B cell (primary cell): ENCODE measurements at regions not wholly inside any gene's neighbourhood (a gene's known extent, or its start where the extent isn't known, plus 50 kb on each side); places are given as distances from the start of the nearest gene placed in this dataset.

Source experiments
- ATAC-seq: fragments of 200-7000 bp; cut with Tn5 transposase; one replicate; pipeline ENCODE4 v1.10.0; 2021; ENCODE audit warnings: low read depth, mild to moderate bottlenecking, moderate number of reproducible peaks, moderate library complexity
- CTCF ChIA-PET: fragments of 350-600 bp; sonication (Branson Sonifier 250); formaldehyde crosslinking; loops from one replicate; lab custom pipeline; 2021; ENCODE audit warnings: antibody characterized with exemption, inconsistent platforms; lab: Charles Lee
- POLR2A ChIA-PET: fragments of 350-600 bp; sonication (Branson Sonifier 250); formaldehyde crosslinking; loops from one replicate; lab custom pipeline; 2021; ENCODE audit warnings: antibody characterized with exemption; lab: Charles Lee
- DNase-seq: peaks from one replicate; pipeline ENCODE4 v3.0.0; 2013
- H2AFZ ChIP-seq: 2 replicates; pipeline ENCODE4 v1.6.1; 2012; ENCODE audit warnings: mild to moderate bottlenecking, low read depth, low read length; ENCODE audit not compliant: insufficient read depth, poor library complexity, severe bottlenecking
- H3K27ac ChIP-seq, 2 donors: 1 replicate in 1 of 2; 2 replicates in 1 of 2; pipeline ENCODE4 v1.5.1; 2012 to 2013; ENCODE audit warnings: low read length in 2 of 2, mild to moderate bottlenecking in 2 of 2, moderate library complexity in 1 of 2
- H3K27me3 ChIP-seq, 4 experiments: fragments of 200-600 bp in 1 of 4; sonication (generic) in 1 of 4; replicated peaks in 1 of 4; 1 replicate in 2 of 4; 2 replicates in 2 of 4; pipeline versions ENCODE4 v1.6.1 to v1.7.0; 2013 to 2016; ENCODE audit warnings: low read length in 3 of 4, mild to moderate bottlenecking in 2 of 4, mixed read lengths in 1 of 4, moderate library complexity in 1 of 4; ENCODE audit not compliant: insufficient read depth in 4 of 4, control insufficient read depth in 3 of 4; ENCODE audit errors: control extremely low read depth in 1 of 4
- H3K36me3 ChIP-seq, 2 experiments: replicated peaks in 1 of 2; 1 replicate in 1 of 2; 2 replicates in 1 of 2; pipeline versions ENCODE4 v1.6.1 to v1.7.1; 2013; ENCODE audit warnings: low read length in 1 of 2; ENCODE audit not compliant: insufficient read depth in 2 of 2, control insufficient read depth in 1 of 2; ENCODE audit errors: control extremely low read depth in 1 of 2, extremely low read depth in 1 of 2
- H3K4me1 ChIP-seq, 2 donors: fragments of 200-600 bp in 1 of 2; sonication (generic) in 1 of 2; 1 replicate in 1 of 2; 2 replicates in 1 of 2; pipeline versions ENCODE4 v1.5.1 to v1.6.1; 2013 to 2017; ENCODE audit warnings: low read length in 2 of 2; ENCODE audit not compliant: control insufficient read depth in 2 of 2, insufficient read depth in 2 of 2
- H3K4me2 ChIP-seq: replicated peaks from 2 replicates; pipeline ENCODE3; 2012; ENCODE audit warnings: mild to moderate bottlenecking, low read depth, low read length; ENCODE audit not compliant: poor library complexity, severe bottlenecking
- H3K4me3 ChIP-seq, 5 experiments: fragments of 200-600 bp in 1 of 5; sonication (generic) in 1 of 5; 1 replicate in 3 of 5; 2 replicates in 2 of 5; pipeline versions ENCODE4 v1.5.1 to v1.7.0; 2011 to 2016; ENCODE audit warnings: low read length in 4 of 5, mild to moderate bottlenecking in 4 of 5, low read depth in 2 of 5, control low read depth in 1 of 5, moderate library complexity in 1 of 5; ENCODE audit not compliant: insufficient read depth in 1 of 5; ENCODE audit errors: control extremely low read depth in 1 of 5, extremely low read depth in 1 of 5
- H3K79me2 ChIP-seq: fragments of 200-600 bp; sonication (generic); one replicate; pipeline ENCODE4 v1.6.0; 2016; ENCODE audit warnings: low read length; ENCODE audit not compliant: control insufficient read depth, insufficient read depth
- H3K9ac ChIP-seq: fragments of 200-600 bp; sonication (generic); 2 replicates; pipeline ENCODE4 v1.6.1; 2017; ENCODE audit warnings: mild to moderate bottlenecking, low read length, moderate library complexity
- H3K9me3 ChIP-seq, 3 donors: one replicate each; pipeline versions ENCODE4 v1.6.1 to v1.7.1; 2013; ENCODE audit warnings: low read length in 2 of 3; ENCODE audit not compliant: control insufficient read depth in 2 of 3, insufficient read depth in 1 of 3; ENCODE audit errors: control extremely low read depth in 1 of 3
- H4K20me1 ChIP-seq: 2 replicates; pipeline ENCODE4 v1.6.0; 2012; ENCODE audit warnings: mild to moderate bottlenecking, low read length; ENCODE audit not compliant: insufficient read depth, control insufficient read depth, poor library complexity, severe bottlenecking
- H3K27ac Mint-ChIP-seq: one replicate; pipeline ENCODE4 v1.8.0; 2021; ENCODE audit warnings: mixed read lengths
- H3K27me3 Mint-ChIP-seq: one replicate; pipeline ENCODE4 v1.8.0; 2021; ENCODE audit warnings: mixed read lengths
- H3K4me1 Mint-ChIP-seq: one replicate; pipeline ENCODE4 v1.8.0; 2021; ENCODE audit warnings: mixed read lengths
- H3K4me3 Mint-ChIP-seq: one replicate; pipeline ENCODE4 v1.8.0; 2021; ENCODE audit warnings: mixed read lengths
- H3K9me3 Mint-ChIP-seq: one replicate; pipeline ENCODE4 v1.8.0; 2022; ENCODE audit warnings: mixed read lengths; ENCODE audit not compliant: insufficient read depth
- EZH2 ChIP-seq: IDR thresholded peaks from 2 replicates; pipeline ENCODE4 v1.6.1; 2012; ENCODE audit warnings: borderline replicate concordance, low read depth, mild to moderate bottlenecking, moderate library complexity, low read length; ENCODE audit not compliant: insufficient read depth, poor library complexity, severe bottlenecking
- WGBS: methylation state at CpG from one replicate; pipeline ENCODE4 v1.1.5; 2013; ENCODE audit warnings: missing lambda C conversion rate; ENCODE audit not compliant: insufficient coverage; 5-methylcytosine and 5-hydroxymethylcytosine counted together
- intact Hi-C: fragments of 100-400 bp; cut with micrococcal nuclease; formaldehyde crosslinking; loops from one replicate; pipeline ENCODE4 v1.10.0; 2022
- TF ChIP-seq, protein P1 (sequence below): fragments of 200-600 bp; IDR thresholded peaks from one replicate; pipeline ENCODE4 v1.8.0; 2022; ENCODE audit warnings: antibody characterized with exemption, mild to moderate bottlenecking

DNA sequence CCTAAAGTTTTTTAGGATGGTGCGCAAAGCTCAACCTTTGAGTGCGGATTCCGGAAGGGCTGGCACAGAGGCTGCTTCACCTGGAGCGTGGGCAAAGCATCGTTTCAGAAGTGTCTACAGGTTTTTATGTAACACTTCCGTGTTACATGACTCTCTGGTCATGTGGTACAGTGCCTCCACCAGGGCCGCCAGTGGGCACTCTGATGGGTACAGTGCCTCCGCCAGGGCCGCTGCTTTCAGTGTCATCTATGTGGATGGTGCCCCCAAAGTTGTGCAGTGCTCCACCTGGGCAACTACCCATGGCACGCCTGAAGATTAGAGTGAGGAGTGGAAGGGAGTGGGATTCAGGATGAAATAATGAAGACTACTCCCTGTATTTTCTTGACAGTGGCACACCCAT lies 101.4 kb upstream of the C1orf174 start:
- no peaks in the 10 kb centered on the region for H3K9me3 Mint-ChIP-seq
- H3K4me3 Mint-ChIP-seq, result no peak overlapping the region
- Histone ChIP-seq H3K27me3 (peaks cover 0 to 38% (median 1%) of the 10 kb centered on the region in 4 experiments), H3K9me3 (peaks cover 0 to 53% (median 8%) of the 10 kb centered on the region in 3 donors), H3K4me2 (no peak overlapping the region), H3K27ac (no peak overlapping the region), H3K4me1 (peaks cover 0 to 12% of the 10 kb centered on the region in 2 donors), H3K4me3 (no peak overlapping the region), H4K20me1 (no peaks in the 10 kb centered on the region), H3K9ac (no peak overlapping the region), H3K79me2 (no peaks in the 10 kb centered on the region), H3K36me3 (no peaks in the 10 kb centered on the region), H2AFZ (no peak overlapping the region)
- no peak for TF ChIP-seq EZH2
- TF ChIP-seq, protein P1, sequence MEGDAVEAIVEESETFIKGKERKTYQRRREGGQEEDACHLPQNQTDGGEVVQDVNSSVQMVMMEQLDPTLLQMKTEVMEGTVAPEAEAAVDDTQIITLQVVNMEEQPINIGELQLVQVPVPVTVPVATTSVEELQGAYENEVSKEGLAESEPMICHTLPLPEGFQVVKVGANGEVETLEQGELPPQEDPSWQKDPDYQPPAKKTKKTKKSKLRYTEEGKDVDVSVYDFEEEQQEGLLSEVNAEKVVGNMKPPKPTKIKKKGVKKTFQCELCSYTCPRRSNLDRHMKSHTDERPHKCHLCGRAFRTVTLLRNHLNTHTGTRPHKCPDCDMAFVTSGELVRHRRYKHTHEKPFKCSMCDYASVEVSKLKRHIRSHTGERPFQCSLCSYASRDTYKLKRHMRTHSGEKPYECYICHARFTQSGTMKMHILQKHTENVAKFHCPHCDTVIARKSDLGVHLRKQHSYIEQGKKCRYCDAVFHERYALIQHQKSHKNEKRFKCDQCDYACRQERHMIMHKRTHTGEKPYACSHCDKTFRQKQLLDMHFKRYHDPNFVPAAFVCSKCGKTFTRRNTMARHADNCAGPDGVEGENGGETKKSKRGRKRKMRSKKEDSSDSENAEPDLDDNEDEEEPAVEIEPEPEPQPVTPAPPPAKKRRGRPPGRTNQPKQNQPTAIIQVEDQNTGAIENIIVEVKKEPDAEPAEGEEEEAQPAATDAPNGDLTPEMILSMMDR, result no peak
- CTCF ChIA-PET, result no interaction called here
- 78% methylated on average over 9 of the region's 10 CpGs for WGBS
- intact Hi-C loops, result no loop called here
- no peak for DNase-seq
- peaks cover 7% of the 10 kb centered on the region for H3K4me1 Mint-ChIP-seq
- POLR2A ChIA-PET, result no interaction called here
- no peak overlapping the region for H3K27ac Mint-ChIP-seq
- H3K27me3 Mint-ChIP-seq, result peaks cover 14% of the 10 kb centered on the region
- no peak for ATAC-seq

DNA sequence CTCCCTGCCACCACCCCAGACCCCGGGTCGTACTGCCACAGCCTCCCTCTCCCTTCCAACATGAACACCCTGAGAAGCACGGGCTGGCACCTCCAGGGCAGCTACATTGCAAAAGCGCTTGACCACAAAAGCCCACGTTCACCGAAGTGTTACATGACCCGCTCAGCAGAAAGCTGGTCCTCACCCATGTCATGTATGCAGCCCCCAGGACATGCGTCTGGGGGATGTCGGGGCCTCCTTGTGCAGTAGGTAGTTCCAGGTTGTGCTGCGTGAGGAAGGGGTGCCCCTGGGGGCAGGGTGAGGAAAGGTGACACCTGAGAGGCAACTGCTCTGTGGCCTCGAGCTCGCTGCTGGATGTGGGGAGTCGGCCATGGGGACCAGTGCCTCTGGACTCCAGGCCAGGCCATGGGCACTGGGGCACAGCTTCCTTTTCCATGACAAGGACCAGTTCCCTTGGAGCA lies 102.0 kb upstream of the C1orf174 start:
- TF ChIP-seq EZH2, result no peak
- TF ChIP-seq, protein P1, result no peak
- Mint-ChIP-seq H3K4me1 (peaks cover 11% of the 10 kb centered on the region), H3K27me3 (peaks cover 8% of the 10 kb centered on the region), H3K27ac (no peak overlapping the region), H3K9me3 (peaks cover 4% of the 10 kb centered on the region), H3K4me3 (no peak overlapping the region)
- Histone ChIP-seq H3K4me3 (no peak overlapping the region), H3K27me3 (peaks cover 0 to 34% (median 1%) of the 10 kb centered on the region in 4 experiments), H3K79me2 (no peaks in the 10 kb centered on the region), H2AFZ (no peak overlapping the region), H3K36me3 (no peaks in the 10 kb centered on the region), H3K9ac (no peak overlapping the region), H3K4me2 (no peak overlapping the region), H3K9me3 (peaks cover 0 to 59% (median 15%) of the 10 kb centered on the region in 3 donors), H3K4me1 (peaks cover 0 to 15% of the 10 kb centered on the region in 2 donors), H4K20me1 (no peaks in the 10 kb centered on the region), H3K27ac (no peak overlapping the region)
- POLR2A ChIA-PET, result no interaction called here
- DNase-seq (no peak), ATAC-seq (no peak)
- 88% methylated on average over 13 of the region's 13 CpGs for WGBS
- intact Hi-C loops, result no loop called here
- CTCF ChIA-PET, result no interaction called here
